Type B pancreatic cell (in vitro differentiated cells): ENCODE measurements at regions not wholly inside any gene's neighbourhood (a gene's known extent, or its start where the extent isn't known, plus 50 kb on each side); places are given as distances from the start of the nearest gene placed in this dataset.

Source experiments
- DNase-seq: peaks from one replicate; pipeline ENCODE4 v3.0.0; 2021; ENCODE audit warnings: mixed read lengths; ENCODE audit not compliant: unreplicated experiment; ENCODE audit errors: extremely low spot score
- H3K27ac Mint-ChIP-seq: 2 replicates; pipeline ENCODE4 v1.8.0; 2021; ENCODE audit warnings: mild to moderate bottlenecking, mixed read lengths
- H3K27me3 Mint-ChIP-seq: 2 replicates; pipeline ENCODE4 v1.8.0; 2021; ENCODE audit warnings: mixed read lengths
- H3K36me3 Mint-ChIP-seq: 2 replicates; pipeline ENCODE4 v1.8.0; 2021; ENCODE audit warnings: mixed read lengths
- H3K4me1 Mint-ChIP-seq: one replicate; pipeline ENCODE4 v1.8.0; 2021; ENCODE audit warnings: mixed read lengths; ENCODE audit not compliant: unreplicated experiment
- H3K4me3 Mint-ChIP-seq: 2 replicates; pipeline ENCODE4 v1.8.0; 2021; ENCODE audit warnings: mild to moderate bottlenecking, mixed read lengths
- H3K9me3 Mint-ChIP-seq: 2 replicates; pipeline ENCODE4 v1.8.0; 2021; ENCODE audit warnings: mixed read lengths
- TF ChIP-seq, protein P1 (sequence below): fragments of 200-600 bp; sonication (generic); conservative IDR thresholded peaks from 2 replicates; pipeline ENCODE4 v1.5.0; 2021; ENCODE audit warnings: antibody characterized with exemption, mild to moderate bottlenecking

DNA sequence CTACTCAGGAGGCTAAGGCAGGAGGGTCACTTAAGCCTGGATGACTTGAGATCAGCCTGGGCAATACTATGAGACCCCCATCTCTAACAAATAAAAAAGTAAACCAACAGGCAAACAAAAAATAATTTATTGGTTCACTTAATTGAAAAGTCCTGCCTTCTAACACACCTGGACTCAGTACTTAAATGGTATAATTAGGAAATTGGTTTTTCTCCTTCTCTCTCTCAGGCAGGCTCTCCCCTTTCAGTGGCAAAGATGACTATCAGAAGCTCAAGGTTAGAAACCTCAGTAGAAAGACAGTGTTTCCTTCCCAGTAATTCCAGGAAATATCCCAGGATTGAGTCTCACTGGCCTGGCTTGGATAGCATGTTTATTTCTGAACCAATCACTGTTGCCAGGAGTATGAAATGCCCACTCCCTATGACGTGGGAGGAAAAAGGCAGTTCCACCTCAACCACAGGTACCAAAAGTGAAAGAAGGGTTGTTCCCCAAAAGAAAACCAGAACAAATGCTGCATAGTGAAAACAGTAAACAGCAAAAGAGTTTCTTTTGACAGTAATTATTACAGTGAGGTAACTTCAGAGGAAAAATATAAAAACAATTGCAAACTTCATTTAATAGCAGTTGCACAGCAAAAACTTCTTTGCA is 56.3 kb upstream of the SOX6 start:
- no peak overlapping the region for H3K27ac Mint-ChIP-seq
- DNase-seq: no peak
- H3K4me1 Mint-ChIP-seq: no peaks in the 10 kb centered on the region
- no peak overlapping the region for H3K4me3 Mint-ChIP-seq
- H3K9me3 Mint-ChIP-seq: no peaks in the 10 kb centered on the region
- no peaks in the 10 kb centered on the region for H3K36me3 Mint-ChIP-seq
- TF ChIP-seq, protein P1, sequence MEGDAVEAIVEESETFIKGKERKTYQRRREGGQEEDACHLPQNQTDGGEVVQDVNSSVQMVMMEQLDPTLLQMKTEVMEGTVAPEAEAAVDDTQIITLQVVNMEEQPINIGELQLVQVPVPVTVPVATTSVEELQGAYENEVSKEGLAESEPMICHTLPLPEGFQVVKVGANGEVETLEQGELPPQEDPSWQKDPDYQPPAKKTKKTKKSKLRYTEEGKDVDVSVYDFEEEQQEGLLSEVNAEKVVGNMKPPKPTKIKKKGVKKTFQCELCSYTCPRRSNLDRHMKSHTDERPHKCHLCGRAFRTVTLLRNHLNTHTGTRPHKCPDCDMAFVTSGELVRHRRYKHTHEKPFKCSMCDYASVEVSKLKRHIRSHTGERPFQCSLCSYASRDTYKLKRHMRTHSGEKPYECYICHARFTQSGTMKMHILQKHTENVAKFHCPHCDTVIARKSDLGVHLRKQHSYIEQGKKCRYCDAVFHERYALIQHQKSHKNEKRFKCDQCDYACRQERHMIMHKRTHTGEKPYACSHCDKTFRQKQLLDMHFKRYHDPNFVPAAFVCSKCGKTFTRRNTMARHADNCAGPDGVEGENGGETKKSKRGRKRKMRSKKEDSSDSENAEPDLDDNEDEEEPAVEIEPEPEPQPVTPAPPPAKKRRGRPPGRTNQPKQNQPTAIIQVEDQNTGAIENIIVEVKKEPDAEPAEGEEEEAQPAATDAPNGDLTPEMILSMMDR: no peak
- no peaks in the 10 kb centered on the region for H3K27me3 Mint-ChIP-seq

DNA sequence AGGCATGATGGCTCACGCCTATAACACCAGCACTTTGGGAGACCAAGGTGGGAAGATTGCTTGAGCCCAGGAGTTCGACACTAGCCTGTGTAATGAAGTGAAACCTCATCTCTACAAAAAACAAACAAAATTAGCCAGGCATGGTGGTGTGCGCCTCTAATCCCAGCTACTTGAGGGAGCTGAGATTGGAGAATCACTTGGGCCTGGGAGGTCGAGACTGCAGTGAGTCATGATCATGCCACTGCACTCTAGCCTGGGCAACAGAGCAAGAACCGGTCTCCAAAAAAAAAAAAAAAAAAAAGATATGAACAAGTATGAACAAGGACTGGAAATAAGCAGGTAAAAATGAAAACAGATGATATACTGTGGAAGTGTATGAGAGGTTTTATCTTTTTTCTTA is 54.1 kb upstream of the SOX6 start:
- Mint-ChIP-seq H3K9me3 (no peaks in the 10 kb centered on the region), H3K27me3 (no peaks in the 10 kb centered on the region), H3K27ac (no peak overlapping the region), H3K4me1 (no peaks in the 10 kb centered on the region), H3K4me3 (no peak overlapping the region), H3K36me3 (no peaks in the 10 kb centered on the region)
- DNase-seq: no peak
- TF ChIP-seq, protein P1: no peak

DNA sequence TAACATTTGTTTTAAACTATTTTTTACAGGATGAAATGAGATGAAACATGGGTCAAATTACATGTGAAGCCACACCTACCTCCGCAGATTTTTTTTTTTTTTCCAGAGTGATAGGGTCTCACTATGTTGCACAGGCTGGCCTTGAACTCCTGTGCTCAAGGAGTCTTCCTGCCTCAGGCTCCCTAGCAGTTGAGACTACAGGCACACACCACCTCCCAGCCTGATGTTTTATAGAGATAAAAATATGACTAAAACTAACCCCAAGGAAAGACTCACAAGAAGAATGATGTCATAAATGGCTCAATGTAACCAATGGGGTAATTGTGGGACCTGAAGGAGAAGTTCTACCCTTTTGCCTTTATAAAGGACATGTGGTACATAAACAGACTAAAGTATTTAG is 52.3 kb upstream of the SOX6 start:
- Mint-ChIP-seq H3K27ac (no peak overlapping the region), H3K36me3 (no peaks in the 10 kb centered on the region), H3K4me1 (peaks cover 16% of the 10 kb centered on the region), H3K9me3 (no peaks in the 10 kb centered on the region), H3K4me3 (no peak overlapping the region), H3K27me3 (no peaks in the 10 kb centered on the region)
- DNase-seq: no peak
- TF ChIP-seq, protein P1: no peak

DNA sequence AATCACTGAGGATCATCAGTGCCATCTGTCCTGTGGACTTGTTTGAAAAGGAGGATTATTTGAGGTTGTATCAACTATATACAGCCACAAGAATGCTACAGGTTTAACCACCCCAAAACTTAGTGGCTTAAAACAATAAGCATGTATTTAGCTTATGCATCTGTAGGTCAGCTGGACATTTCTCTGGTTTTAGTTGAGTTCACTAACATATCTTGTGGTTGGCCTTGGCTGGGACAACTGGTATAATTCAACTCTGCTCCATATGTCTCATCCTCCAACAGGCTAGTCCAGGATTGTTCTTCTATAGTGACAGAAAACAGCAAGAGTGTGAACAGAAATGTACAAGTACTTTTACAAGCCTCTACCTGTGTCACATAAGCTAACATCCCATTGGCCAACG is 49.9 kb upstream of the SOX6 start:
- no peaks in the 10 kb centered on the region for H3K27me3 Mint-ChIP-seq
- TF ChIP-seq, protein P1: no peak
- no peaks in the 10 kb centered on the region for H3K36me3 Mint-ChIP-seq
- no peak overlapping the region for H3K4me3 Mint-ChIP-seq
- no peak for DNase-seq
- peaks cover 29% of the 10 kb centered on the region for H3K4me1 Mint-ChIP-seq
- no peak overlapping the region for H3K27ac Mint-ChIP-seq
- H3K9me3 Mint-ChIP-seq: no peaks in the 10 kb centered on the region
